ELR (cell line): ENCODE measurements at regions not wholly inside any gene's neighbourhood (a gene's known extent, or its start where the extent isn't known, plus 50 kb on each side); places are given as distances from the start of the nearest gene placed in this dataset.

Experiments used
- DNase-seq: peaks from one replicate; pipeline ENCODE4 v3.0.0-alpha.2; 2015; ENCODE audit warnings: low read depth

DNA sequence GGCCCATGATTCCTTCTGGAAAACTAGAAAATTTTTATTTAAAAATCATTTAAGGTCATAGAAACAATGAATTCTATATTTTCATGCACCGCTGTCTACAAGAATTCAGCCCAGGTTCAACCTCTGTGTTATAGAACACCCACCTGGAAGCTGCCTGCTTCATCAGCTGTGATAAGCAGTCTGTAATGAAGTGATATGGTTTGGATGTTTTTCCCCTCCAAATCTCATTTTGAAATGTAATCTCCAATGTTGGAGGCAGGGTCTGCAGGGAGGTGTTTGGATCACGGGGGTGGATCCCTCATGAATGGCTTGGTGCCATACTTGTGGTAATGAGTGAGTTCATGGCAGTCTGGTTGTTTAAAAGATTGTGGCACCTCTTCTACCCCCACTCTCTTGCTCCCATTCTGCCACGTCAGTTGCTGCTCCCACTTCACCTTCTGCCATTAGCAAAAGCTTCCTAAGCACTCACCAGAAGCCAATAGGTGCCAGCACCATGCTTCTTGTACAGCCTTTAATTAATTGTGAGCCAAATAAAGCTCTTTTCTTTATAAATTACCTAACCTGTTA lies 55.6 kb downstream of the MRPL32 start:
- DNase-seq: no peak

DNA sequence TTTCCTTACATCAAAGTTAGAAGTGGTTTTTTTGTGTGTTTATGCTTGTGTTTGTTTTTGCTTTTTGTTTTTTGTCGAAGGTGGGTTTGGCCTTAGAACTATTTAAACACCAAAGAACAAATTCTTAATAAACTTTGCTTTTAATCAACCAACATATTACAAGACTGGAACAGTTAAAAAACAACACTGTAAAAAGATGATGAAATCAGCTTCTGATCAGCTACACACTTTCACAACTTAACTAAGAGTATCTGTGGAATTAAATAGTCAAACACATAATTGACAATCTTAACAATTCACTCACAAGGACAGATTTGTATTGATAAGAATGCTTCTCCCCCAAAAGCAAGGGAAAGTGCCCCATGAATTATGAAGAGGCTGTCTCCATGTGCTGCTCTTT lies 58.8 kb downstream of the MRPL32 start:
- DNase-seq: no peak

DNA sequence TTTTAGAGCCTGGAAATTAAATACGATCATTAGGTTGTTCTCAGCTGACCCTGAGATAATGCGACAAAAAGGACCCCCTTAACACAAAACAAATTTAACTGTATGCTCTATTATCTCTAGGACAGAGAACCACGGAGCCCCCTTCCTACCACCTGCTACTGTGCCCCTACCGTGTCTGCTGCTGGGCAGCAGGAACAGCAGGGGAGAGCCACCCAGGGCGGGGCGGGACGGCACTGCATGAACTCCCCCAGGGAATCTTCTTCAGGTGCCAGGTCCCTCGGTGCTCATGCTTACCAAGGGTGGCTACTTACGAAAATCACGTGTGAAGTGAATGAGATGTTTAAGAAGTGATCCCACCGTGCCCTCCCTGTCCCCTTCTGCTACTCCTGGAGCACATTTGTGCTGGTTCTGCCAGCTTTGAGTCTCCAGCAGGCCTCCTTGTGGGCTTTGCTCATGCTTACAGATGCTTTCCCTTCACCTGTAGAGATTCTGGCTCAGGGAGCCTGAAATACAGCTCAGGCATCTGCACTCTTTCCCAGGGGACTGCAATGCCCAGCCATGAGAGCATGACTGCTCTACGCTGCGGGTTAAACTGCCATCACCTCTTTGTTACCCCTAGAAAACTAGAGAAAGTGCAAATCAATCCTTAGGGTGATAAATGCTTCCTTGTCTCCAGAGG lies 59.9 kb downstream of the MRPL32 start:
- DNase-seq: no peak

DNA sequence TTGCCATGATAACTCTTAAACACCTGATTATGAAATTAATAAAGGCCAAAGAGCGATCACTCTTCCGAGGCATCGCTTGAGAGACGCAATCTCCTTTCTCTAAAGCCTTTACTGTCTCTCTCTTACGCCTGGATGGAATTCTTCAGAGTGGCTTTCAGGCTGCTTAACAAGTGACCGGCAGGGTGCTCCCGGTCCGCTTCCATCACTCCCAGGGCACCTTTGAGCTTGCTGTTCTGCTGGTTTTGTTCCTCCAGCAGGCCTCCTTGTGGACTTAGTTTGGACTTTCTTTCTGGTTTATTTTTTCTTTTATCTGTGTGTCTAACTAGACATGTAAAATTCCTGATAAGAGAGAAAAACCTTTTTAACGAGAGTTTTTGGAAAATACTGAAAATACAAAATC lies 60.9 kb downstream of the MRPL32 start:
- DNase-seq: no peak

DNA sequence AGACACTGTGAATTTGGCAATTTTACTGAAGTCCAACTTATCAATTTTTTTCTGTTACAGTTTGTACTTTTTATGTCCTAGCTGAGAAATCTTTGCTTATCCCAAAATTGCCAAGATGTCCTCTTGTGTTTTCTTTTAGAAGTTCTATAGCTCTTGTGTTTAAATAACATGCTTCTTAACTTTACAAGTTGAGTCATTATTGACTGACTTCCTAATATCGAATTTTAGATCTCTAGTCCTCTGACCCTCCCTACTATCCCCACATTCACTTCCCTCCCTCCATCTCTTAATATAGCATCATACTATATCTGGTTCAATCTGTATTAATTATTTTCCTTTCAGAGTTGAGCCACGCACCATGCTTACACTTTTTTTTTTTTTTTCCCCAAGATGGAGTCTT lies 61.9 kb downstream of the MRPL32 start:
- DNase-seq: no peak

DNA sequence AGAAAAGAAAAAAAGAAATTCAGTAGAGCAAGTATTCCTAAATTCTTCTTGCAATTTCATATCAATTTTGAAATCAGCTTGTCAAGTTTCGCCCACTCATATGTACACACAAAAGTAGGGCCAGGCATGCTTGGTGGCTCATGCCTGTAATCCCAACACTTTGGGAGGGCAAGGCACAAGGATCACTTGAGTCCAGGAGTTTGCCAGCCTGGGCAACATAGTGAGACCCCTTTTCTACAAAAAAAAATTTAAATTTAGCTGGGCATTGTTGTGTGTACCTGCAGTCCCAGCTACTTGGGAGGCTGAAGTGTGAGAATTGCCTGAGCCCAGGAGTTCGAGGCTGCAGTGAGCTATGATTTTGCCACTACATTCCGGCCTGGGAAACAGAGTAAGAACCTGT lies 65.4 kb downstream of the MRPL32 start:
- DNase-seq: no peak

DNA sequence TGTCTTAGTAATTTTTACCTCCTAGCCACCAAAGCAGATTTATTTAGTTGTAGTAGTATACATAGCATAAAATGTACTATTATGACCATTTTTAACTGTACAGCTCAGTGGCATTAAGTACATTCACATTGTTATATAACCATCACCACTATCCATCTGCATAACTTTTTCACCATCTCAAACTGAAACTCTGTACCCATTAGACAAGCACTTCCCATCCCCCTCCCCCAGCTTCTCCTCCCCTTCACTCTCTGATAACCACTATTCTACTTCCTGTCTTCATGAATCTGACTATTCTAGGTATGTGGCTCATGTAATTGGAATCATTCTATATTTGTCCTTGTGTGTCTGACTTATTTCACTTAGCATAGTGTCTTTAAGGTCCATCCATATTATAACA lies 71.9 kb downstream of the MRPL32 start:
- DNase-seq: no peak

DNA sequence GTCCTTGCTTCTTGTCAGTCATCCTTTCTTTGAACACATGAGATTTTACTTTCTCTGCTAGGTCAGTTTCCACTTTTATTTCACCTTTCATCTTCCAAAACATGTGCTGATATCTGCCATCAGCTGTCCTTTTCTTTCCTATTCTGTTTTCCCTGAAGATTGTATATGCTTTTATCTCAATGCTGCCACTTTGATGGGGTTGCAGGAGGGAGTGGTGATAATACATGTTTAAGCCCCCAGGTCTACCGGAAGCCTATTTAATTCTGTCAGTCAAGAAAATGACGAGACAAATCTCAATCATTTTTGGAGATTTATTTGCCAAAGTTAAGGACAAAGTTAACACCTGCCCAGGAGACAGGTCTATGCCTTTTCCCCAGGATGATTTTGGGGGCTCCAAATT lies 73.8 kb downstream of the MRPL32 start:
- no peak for DNase-seq

DNA sequence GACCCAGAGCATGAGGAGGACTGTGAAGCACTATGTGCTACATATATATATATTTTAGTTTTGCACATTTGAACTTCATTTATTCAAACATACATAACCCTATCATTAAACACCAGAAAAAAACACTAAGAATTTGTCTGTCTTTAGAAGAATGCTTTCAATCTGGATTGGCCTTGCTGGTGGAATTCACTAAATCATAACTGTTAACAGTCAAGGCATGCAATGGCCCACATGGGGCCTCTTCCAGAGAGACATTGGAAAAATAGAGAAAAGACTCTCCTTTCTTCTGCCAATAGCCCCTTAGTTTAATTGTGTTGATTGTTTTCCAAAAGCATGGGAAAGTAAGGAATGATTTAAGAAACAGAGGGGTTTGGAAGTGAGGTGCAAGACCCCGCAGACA lies 77.9 kb downstream of the MRPL32 start:
- no peak for DNase-seq

DNA sequence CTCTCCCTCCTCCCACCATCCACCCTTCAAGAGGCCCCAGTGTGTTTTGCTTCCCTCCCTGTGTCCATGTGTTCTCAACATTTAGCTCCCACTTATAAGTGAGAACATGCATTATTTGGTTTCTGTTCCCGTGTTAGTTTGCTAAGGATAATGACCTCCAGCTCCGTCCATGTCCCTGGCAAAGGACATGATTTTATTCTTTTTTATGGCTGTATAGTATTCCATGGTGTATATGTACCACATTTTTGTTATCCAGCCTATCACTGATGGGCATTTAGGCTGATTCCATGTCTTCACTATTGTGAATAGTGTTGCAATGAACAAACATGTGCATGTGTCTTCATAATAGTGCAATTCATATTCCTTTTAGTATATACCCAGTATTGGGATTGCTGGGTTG lies 79.7 kb downstream of the MRPL32 start:
- DNase-seq: no peak

DNA sequence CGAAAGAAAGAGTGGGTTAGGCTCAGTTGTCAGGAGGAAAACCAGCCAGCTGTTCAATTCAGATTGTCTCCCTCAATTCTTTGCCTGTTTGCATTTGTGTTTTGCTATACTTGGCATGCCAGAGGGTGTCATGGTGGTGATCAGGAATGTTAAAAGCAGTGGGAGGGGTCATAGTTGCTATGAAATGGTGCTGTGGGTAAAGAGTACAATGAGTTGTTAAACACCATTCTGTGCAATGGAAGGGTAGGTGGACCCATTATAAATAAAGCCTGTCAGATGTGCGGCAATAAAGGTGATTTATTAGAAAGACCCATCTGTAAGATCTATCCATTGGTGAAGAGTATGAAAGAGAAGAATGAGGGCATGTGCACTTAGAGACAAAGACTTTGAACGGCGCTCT lies 82.2 kb downstream of the MRPL32 start:
- DNase-seq: no peak

DNA sequence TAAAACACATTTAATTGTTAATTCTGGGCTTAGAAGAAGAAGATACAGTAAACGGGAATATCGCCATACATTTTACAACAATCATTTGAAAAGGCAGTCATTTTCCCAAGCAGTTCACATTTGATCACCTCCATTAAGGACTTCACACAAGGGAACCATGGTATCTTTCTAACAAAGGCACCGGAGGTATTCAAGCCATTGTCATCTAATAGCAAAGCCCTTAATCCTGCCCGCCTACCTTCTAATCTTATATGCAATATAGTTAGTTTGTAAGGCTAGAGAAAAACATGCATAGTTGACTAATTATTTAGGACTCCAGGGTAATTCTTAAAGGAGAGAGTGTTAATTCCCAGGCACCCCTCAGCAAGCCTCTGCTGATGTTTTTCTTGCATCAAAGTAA lies 83.1 kb downstream of the MRPL32 start:
- DNase-seq: no peak

DNA sequence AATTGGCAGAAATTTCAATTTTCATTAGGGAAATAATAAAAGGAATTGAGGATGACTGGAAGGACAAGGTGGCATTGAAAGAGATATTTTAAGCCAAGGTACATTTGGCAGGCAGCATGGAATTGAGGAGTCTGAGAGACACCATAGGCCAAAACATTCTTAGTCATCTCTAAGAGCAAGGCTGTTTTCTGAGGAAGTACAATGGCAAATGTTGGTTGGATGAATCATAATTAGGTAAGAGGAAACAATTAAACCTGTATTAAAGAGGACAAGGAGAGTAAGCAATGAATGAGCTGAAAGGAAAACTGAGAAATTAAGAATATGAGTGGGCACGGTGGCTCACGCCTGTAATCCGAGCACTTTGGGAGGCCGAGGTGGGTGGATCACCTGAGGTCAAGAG lies 86.3 kb downstream of the MRPL32 start:
- peak; percentile 46 for DNase-seq

DNA sequence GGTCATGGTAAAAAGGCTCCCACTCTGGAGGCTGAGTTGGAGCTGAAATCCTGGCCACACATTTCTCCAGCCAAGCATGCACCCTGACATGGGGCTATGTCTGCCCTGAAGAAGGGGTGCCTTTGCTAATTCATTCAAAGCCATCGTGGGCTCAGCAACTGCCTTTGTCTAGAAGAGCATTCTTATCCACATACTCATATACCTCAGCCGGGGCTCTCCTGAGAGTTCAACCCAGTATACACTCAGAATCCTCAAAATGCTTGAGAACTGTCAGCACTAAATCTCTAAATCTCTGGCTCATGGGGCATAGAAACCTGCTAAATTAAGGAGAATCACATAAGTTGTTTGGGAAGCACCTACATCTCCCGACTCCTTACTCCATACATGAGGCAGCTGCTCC lies 89.3 kb downstream of the MRPL32 start:
- peak; percentile 2 for DNase-seq

DNA sequence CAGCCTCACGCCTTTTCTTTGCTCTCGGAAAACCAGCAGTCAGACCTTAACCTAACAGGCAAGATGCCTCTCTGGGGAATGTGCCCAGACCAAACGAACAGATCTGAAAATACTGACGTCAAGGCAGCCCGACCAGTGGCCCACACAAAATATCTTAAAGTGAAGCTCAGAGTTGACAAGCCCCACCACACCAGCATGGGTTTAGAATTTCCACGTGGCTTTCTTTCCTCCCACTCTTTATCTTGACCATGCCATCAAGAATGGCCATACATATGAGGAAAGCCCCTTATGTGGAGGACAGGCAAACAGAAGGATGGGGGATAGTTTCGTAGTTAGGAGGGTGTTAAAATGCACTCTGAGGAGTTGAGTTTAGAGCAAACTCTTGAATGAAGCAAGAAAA lies 89.8 kb downstream of the MRPL32 start:
- no peak for DNase-seq

DNA sequence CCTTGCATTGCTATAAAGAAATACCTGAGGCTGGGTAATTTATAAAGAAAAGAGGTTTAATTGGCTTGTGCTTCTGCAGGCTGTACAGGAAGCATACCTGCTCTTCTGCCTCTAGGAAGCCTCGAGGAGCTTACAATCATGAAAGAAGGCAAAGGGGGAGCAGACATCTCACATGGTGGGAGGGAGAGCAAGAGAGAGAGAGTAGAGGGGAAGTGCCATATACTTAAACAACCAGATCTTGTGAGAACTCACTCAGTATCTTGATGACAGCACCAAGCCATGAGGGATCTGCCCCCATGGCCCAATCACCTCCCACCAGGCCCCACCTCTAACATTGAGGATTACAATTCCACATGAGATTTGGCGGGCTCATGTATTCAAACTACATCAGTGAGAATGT lies 79.1 kb upstream of the HECW1 start:
- DNase-seq: no peak

DNA sequence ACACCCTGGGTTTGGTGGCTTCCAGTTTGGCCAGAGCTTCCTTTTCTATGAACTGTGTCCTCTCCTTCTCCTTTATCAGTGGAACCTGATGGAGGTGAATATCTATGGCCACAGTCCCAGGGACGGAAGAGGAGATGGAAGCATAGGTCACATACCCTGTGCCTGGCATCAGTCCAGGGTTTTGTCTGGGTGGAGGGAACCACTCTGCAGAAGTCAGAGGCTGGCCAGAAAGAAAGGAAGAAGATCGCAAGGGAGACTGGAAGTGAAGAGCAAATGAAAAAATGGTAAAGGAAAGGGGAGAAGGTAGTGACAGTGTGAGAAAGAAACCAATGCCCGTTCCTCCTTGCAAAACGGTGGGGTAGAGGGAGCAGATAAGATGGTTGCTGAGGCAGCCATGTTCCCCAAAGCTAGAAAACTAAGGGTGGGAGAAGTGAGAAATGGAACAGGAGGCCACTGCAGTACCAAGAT lies 77.9 kb upstream of the HECW1 start:
- no peak for DNase-seq

DNA sequence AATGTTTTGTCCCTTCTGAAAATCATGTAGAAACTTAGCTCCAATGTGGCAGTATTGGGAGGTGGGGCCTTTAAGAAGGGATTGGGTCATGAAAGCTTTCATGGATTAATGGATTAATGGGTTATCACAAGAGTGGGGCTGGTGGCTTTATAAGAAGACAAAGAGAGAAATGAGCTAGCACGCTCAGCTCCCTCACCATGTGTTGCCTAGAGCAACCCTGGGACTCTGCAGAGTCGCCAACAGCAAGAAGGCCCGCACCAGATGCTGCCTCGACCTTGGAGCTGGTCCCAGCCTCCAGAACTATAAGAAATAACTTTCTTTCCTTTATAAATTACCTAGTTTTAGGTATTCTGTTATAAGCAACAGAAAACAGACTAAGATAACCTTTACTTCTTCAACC lies 74.9 kb upstream of the HECW1 start:
- DNase-seq: no peak

DNA sequence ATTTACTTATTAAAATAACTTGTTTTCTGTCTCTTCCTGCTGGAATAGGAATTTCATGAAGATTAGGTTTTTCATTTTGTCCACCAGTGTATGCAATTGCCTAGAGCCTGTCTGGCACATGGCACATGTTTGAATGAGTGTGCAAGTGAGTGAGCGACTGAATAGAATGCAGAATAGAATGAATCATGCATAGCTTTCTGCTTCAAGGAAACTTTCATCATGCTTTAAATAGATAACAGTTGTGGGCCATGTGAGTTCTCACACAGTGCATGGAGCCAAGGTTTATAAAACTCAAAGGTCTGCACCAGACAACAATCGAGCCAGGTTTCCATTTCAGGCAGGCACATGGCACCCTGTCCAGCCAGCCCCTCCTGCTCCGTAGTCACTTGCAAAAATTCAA lies 74.2 kb upstream of the HECW1 start:
- DNase-seq: peak; percentile 31

DNA sequence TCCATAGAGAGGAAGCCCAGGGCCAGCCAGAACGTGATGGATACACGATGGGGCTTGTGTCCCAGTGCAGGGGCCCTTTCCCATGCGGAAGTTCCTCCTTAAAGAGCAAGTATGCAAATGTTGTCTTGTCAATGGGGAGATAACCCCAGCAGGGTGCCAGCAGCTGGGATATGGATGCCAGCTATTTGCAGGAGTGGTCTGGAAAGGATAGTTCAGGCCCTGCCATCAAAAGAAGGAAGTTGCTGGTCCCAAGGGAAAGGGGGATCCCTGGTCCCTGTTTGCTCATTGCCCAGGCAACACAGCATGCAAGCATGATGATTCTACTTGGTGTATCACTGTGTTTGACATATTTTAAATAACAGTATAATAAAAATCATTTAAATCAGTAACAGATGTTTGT lies 73.1 kb upstream of the HECW1 start:
- no peak for DNase-seq

DNA sequence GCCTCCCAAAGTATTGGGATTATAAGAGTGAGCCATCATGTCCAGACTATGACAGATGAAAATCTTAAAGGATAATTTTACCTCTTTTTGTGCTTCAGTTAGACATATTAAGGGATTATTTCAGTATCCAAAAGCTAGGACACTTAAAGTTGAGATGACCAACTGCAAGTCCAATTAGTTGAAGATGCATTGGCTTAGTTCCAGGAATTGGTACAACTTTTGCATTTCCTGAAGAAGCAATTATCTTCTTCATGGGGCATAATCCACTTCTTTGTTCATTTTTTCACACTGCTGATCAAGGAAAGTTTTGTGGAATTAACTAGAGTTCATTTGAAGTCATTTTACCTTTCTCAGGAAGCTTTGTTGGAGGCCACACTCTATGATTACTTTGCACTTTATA lies 72.0 kb upstream of the HECW1 start:
- DNase-seq: no peak

DNA sequence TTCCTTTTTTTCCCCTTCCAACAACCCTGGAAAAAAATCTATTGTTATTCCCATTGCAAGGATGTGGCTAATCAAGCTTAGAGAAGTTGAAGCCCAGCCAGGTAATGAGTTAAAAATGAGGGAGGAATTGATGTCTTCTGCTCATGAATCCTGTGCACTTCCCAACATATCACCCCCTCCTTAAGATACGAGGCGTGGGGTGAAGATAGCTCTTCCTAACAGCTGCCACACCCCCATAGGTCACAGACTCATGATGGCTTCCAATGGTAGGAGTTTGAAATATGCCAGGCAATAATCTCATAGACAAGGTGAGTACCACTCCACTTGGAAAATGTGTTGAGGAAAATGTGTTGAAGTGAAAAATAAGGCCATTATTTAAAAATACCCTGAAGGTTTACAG lies 71.3 kb upstream of the HECW1 start:
- DNase-seq: no peak

DNA sequence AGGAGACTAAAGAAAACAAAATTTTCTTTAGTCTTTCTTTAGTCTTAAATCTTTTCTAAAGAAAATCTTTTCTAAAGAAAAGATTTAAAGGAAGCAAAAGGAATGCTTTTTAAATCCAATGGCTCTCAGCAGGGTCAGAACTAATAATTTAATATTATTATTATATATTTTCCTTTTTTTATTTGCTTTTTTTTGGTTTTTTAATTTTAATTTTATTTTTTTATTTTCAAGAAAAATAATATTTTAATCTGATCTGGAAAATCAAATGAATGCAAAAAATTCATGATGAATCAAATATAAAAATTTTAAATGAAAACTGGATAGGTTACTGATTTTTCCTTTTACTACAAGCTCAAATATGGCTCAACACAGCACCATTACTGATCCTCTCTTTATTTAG lies 70.7 kb upstream of the HECW1 start:
- DNase-seq: no peak

DNA sequence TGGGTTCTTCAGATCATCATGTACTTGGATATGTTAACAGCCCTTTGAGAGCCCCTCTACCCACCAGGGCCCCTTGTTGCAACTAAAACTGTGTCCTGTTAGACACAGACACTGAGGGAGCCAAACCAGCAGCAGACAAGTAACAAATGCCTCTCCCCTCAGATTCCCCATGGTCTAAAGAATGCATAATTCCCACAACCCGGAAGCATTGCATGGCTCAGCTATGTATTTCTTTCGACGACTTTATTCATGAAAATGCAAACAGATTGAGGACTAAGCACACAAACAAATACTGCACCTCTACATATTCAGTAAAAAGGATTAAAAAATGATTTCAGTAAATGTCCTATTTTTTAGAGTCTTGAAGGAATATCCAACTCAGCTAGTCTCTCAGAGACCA lies 70.1 kb upstream of the HECW1 start:
- no peak for DNase-seq
